Adrenal gland (tissue), 5 donors: ENCODE measurements at regions not wholly inside any gene's neighbourhood (a gene's known extent, or its start where the extent isn't known, plus 50 kb on each side); places are given as distances from the start of the nearest gene placed in this dataset.

ENCODE experiments used
- POLR2A ChIP-seq, 2 donors: fragments of 450-650 bp; IDR thresholded peaks; one replicate each; pipeline ENCODE4 v1.6.1; 2017; ENCODE audit warnings: antibody characterized with exemption in 2 of 2, mild to moderate bottlenecking in 2 of 2, moderate library complexity in 1 of 2
- TF ChIP-seq, protein P1 (sequence below), 6 experiments: fragments of 450-650 bp in 4 of 6; fragments of 200-600 bp in 2 of 6; sonication (generic) in 1 of 6; IDR thresholded peaks; 1 replicate in 5 of 6; 2 replicates in 1 of 6; pipeline versions ENCODE4 v1.5.1 to v1.8.0; 2016 to 2021; ENCODE audit warnings: antibody characterized with exemption in 6 of 6, mild to moderate bottlenecking in 2 of 6, moderate library complexity in 1 of 6
- donor health status: DM: no; HTN: no; CAD: no.

- no peak for TF ChIP-seq POLR2A (IDR thresholded peaks at IDR 0.05)
- TF ChIP-seq, protein P1, sequence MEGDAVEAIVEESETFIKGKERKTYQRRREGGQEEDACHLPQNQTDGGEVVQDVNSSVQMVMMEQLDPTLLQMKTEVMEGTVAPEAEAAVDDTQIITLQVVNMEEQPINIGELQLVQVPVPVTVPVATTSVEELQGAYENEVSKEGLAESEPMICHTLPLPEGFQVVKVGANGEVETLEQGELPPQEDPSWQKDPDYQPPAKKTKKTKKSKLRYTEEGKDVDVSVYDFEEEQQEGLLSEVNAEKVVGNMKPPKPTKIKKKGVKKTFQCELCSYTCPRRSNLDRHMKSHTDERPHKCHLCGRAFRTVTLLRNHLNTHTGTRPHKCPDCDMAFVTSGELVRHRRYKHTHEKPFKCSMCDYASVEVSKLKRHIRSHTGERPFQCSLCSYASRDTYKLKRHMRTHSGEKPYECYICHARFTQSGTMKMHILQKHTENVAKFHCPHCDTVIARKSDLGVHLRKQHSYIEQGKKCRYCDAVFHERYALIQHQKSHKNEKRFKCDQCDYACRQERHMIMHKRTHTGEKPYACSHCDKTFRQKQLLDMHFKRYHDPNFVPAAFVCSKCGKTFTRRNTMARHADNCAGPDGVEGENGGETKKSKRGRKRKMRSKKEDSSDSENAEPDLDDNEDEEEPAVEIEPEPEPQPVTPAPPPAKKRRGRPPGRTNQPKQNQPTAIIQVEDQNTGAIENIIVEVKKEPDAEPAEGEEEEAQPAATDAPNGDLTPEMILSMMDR (IDR thresholded peaks at IDR 0.05) = no peak
Measured at GRCh38 chr15:39456582-39457330, 124.1 kb upstream of the THBS1 start.
